ENCODE measurements at regions not wholly inside any gene's neighbourhood (a gene's known extent, or its start where the extent isn't known, plus 50 kb on each side); places are given as distances from the start of the nearest gene placed in this dataset.

DNA sequence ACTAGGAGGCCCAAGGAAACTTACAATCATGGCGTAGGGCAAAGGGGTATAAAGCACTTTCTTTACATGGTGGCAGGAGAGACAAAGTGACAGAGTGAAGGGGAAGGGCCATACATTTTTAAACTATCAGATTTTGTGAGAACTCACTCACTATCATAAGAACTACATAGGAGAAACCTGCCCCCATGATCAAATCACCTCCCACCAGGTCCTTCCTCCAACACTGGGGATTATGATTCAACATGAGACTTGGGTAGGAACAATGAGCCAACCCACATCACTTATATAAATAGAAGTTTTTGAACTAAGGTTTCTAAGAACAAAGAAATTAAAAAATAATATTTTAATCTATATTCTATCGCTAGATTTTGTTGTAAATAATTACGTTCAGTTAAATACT is 460.3 kb upstream of the TYRP1 start:
- POLR2A ChIA-PET: no interaction called here

DNA sequence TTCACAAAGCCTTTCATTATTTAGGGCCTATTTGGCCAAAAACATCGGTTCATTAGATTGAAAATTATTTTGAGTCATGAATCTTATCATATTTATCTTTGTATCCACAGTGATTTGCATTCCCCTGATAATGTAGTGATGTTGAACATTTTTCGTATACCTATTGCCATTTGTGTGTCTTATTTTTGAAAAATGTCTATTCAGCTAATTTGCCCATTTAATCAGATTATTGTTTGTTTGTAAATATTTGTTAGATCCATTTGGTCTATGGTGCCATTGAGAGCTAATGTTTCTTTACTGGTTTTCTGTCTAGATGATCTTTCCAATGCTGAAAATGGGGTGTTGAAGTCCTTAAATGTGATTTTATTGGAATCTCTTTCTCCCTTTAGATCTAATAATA is 439.2 kb upstream of the TYRP1 start:
- H3K4me1 ChIP-seq (ENCODE audit: control insufficient read depth, insufficient read depth, low read length): no peaks in the 10 kb centered on the region
- no peaks in the 10 kb centered on the region for H3K9me3 ChIP-seq (ENCODE audit: control insufficient read depth, insufficient read depth, low read depth, low read length)
- no peaks in the 10 kb centered on the region for H3K36me3 ChIP-seq (ENCODE audit: control insufficient read depth in 2 of 2, insufficient read depth in 1 of 2, low read length in 2 of 2)
- H3K4me3 ChIP-seq (ENCODE audit: low read depth, low read length): no peak overlapping the region
- CTCF ChIA-PET: interaction anchor here (0.6 kb wide), 1 partner anchor 56 kb away, joined by 7 read pairs; no protein-coding TSS in a partner anchor
- TF ChIP-seq BCL11B (tag by site-specific recombination; IDR thresholded peaks at IDR 0.05; ENCODE audit: low read depth): no peak
- TF ChIP-seq OVOL3 (tag by site-specific recombination; IDR thresholded peaks at IDR 0.05): no peak
- TF ChIP-seq ZNF549 (tag by site-specific recombination; IDR thresholded peaks at IDR 0.05): no peak
- TF ChIP-seq ZNF16 (tag by site-specific recombination; IDR thresholded peaks at IDR 0.05; ENCODE audit: low read depth): no peak
- TF ChIP-seq ZNF654 (tag by site-specific recombination; IDR thresholded peaks at IDR 0.05; ENCODE audit: low read depth): no peak
- TF ChIP-seq ZNF677 (tag by site-specific recombination; IDR thresholded peaks at IDR 0.05): no peak
- TF ChIP-seq, protein P1, sequence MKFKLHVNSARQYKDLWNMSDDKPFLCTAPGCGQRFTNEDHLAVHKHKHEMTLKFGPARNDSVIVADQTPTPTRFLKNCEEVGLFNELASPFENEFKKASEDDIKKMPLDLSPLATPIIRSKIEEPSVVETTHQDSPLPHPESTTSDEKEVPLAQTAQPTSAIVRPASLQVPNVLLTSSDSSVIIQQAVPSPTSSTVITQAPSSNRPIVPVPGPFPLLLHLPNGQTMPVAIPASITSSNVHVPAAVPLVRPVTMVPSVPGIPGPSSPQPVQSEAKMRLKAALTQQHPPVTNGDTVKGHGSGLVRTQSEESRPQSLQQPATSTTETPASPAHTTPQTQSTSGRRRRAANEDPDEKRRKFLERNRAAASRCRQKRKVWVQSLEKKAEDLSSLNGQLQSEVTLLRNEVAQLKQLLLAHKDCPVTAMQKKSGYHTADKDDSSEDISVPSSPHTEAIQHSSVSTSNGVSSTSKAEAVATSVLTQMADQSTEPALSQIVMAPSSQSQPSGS (tag by site-specific recombination; IDR thresholded peaks at IDR 0.05; ENCODE audit: low read depth): no peak
- TF ChIP-seq KLF10 (tag by site-specific recombination; IDR thresholded peaks at IDR 0.05): no peak
- no peak for TF ChIP-seq SP7 (tag by site-specific recombination; IDR thresholded peaks at IDR 0.05)
- no peak for TF ChIP-seq ZNF837 (tag by site-specific recombination; IDR thresholded peaks at IDR 0.05)
- no peak for TF ChIP-seq ZNF174 (tag by site-specific recombination; IDR thresholded peaks at IDR 0.05)
- TF ChIP-seq, protein P2, sequence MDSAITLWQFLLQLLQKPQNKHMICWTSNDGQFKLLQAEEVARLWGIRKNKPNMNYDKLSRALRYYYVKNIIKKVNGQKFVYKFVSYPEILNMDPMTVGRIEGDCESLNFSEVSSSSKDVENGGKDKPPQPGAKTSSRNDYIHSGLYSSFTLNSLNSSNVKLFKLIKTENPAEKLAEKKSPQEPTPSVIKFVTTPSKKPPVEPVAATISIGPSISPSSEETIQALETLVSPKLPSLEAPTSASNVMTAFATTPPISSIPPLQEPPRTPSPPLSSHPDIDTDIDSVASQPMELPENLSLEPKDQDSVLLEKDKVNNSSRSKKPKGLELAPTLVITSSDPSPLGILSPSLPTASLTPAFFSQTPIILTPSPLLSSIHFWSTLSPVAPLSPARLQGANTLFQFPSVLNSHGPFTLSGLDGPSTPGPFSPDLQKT (IDR thresholded peaks at IDR 0.05; ENCODE audit: borderline replicate concordance, low read depth, low read length): no peak
- no peak overlapping the region for H3K27ac ChIP-seq (ENCODE audit: extremely low read depth, low read depth, low read length)
- POLR2A ChIA-PET: no interaction called here

More for the DNA sequence above, 460.3 kb upstream of the TYRP1 start:
- Histone ChIP-seq H3K27ac (ENCODE audit: extremely low read depth, low read depth, low read length) (no peak overlapping the region), H3K36me3 (ENCODE audit: control insufficient read depth in 2 of 2, insufficient read depth in 1 of 2, low read length in 2 of 2) (no peaks in the 10 kb centered on the region), H3K9me3 (ENCODE audit: control insufficient read depth, insufficient read depth, low read depth, low read length) (no peaks in the 10 kb centered on the region), H3K4me1 (ENCODE audit: control insufficient read depth, insufficient read depth, low read length) (no peaks in the 10 kb centered on the region), H3K4me3 (ENCODE audit: low read depth, low read length) (no peak overlapping the region)
- CTCF ChIA-PET: no interaction called here
- TF ChIP-seq ZNF785 (tag by site-specific recombination; IDR thresholded peaks at IDR 0.05) (no peak), ZNF521 (tag by site-specific recombination; IDR thresholded peaks at IDR 0.05) (no peak)
- TF ChIP-seq, protein P3, sequence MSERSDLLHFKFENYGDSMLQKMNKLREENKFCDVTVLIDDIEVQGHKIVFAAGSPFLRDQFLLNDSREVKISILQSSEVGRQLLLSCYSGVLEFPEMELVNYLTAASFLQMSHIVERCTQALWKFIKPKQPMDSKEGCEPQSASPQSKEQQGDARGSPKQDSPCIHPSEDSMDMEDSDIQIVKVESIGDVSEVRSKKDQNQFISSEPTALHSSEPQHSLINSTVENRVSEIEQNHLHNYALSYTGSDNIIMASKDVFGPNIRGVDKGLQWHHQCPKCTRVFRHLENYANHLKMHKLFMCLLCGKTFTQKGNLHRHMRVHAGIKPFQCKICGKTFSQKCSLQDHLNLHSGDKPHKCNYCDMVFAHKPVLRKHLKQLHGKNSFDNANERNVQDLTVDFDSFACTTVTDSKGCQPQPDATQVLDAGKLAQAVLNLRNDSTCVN (tag by site-specific recombination; optimal IDR thresholded peaks at IDR 0.05): no peak

DNA sequence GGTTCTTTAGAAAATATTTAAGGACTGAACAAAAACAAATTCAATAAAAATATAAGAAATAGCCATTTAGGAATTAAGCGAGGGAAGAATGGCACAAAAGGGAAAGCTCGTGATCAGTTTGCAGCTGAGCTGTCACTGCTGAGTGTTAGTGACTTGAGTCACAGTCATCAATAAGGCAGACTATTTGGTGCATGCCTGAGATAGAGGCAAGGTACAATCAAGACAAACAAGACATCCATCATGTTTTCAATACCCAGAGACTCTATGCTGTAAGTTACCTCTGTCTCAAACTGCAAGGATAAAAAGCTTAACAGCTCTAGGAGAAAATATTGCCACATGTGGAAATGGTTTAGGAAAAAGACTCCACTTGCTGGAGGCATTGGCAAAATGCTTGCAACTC is 426.4 kb upstream of the TYRP1 start:
- ChIA-PET POLR2A (no interaction called here), CTCF (interaction anchor here (0.6 kb wide), 1 partner anchor 15 kb away, joined by 3 read pairs; no protein-coding TSS in a partner anchor)
- no peak overlapping the region for H3K4me3 ChIP-seq (ENCODE audit: low read depth, low read length)

More for the DNA sequence above, 426.4 kb upstream of the TYRP1 start:
- H3K27ac ChIP-seq (ENCODE audit: extremely low read depth, low read depth, low read length): no peak overlapping the region
- no peaks in the 10 kb centered on the region for H3K9me3 ChIP-seq (ENCODE audit: control insufficient read depth, insufficient read depth, low read depth, low read length)
- H3K36me3 ChIP-seq (ENCODE audit: control insufficient read depth in 2 of 2, insufficient read depth in 1 of 2, low read length in 2 of 2): no peaks in the 10 kb centered on the region
- no peak for TF ChIP-seq ZNF223 (tag by site-specific recombination; IDR thresholded peaks at IDR 0.05)
- TF ChIP-seq ZNF792 (tag by site-specific recombination; IDR thresholded peaks at IDR 0.05): no peak
- TF ChIP-seq, protein P4, sequence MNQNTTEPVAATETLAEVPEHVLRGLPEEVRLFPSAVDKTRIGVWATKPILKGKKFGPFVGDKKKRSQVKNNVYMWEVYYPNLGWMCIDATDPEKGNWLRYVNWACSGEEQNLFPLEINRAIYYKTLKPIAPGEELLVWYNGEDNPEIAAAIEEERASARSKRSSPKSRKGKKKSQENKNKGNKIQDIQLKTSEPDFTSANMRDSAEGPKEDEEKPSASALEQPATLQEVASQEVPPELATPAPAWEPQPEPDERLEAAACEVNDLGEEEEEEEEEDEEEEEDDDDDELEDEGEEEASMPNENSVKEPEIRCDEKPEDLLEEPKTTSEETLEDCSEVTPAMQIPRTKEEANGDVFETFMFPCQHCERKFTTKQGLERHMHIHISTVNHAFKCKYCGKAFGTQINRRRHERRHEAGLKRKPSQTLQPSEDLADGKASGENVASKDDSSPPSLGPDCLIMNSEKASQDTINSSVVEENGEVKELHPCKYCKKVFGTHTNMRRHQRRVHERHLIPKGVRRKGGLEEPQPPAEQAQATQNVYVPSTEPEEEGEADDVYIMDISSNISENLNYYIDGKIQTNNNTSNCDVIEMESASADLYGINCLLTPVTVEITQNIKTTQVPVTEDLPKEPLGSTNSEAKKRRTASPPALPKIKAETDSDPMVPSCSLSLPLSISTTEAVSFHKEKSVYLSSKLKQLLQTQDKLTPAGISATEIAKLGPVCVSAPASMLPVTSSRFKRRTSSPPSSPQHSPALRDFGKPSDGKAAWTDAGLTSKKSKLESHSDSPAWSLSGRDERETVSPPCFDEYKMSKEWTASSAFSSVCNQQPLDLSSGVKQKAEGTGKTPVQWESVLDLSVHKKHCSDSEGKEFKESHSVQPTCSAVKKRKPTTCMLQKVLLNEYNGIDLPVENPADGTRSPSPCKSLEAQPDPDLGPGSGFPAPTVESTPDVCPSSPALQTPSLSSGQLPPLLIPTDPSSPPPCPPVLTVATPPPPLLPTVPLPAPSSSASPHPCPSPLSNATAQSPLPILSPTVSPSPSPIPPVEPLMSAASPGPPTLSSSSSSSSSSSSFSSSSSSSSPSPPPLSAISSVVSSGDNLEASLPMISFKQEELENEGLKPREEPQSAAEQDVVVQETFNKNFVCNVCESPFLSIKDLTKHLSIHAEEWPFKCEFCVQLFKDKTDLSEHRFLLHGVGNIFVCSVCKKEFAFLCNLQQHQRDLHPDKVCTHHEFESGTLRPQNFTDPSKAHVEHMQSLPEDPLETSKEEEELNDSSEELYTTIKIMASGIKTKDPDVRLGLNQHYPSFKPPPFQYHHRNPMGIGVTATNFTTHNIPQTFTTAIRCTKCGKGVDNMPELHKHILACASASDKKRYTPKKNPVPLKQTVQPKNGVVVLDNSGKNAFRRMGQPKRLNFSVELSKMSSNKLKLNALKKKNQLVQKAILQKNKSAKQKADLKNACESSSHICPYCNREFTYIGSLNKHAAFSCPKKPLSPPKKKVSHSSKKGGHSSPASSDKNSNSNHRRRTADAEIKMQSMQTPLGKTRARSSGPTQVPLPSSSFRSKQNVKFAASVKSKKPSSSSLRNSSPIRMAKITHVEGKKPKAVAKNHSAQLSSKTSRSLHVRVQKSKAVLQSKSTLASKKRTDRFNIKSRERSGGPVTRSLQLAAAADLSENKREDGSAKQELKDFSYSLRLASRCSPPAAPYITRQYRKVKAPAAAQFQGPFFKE (tag by site-specific recombination; IDR thresholded peaks at IDR 0.05; ENCODE audit: borderline replicate concordance): no peak
- TF ChIP-seq GFI1B (tag by site-specific recombination; IDR thresholded peaks at IDR 0.05): no peak
- TF ChIP-seq, protein P5, sequence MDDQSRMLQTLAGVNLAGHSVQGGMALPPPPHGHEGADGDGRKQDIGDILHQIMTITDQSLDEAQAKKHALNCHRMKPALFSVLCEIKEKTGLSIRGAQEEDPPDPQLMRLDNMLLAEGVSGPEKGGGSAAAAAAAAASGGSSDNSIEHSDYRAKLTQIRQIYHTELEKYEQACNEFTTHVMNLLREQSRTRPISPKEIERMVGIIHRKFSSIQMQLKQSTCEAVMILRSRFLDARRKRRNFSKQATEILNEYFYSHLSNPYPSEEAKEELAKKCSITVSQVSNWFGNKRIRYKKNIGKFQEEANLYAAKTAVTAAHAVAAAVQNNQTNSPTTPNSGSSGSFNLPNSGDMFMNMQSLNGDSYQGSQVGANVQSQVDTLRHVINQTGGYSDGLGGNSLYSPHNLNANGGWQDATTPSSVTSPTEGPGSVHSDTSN (CRISPR knock-in tag; IDR thresholded peaks at IDR 0.05): no peak
- no peaks in the 10 kb centered on the region for H3K4me1 ChIP-seq (ENCODE audit: control insufficient read depth, insufficient read depth, low read length)

Data from HEK293 (cell line).